MCF 10A (cell line): ENCODE measurements at regions not wholly inside any gene's neighbourhood (a gene's known extent, or its start where the extent isn't known, plus 50 kb on each side); places are given as distances from the start of the nearest gene placed in this dataset.
"Not testable (repeated sequence)": the region's sequence is repeated elsewhere in the genome, so short reads cannot be mapped to it uniquely, and the experiment has no call there.

Experiments
- BruUV-seq: library from RNA; stranded (reverse); fragments of 400-500 nt; replicated peaks from 2 replicates; lab custom pipeline; 2021; lab: Mats Ljungman, UMichigan
- CTCF ChIA-PET: fragments of 300-600 bp; sonication (Branson Sonifier 250); formaldehyde crosslinking; extraction: SDS; loops from one replicate; lab custom pipeline; 2021; ENCODE audit warnings: antibody characterized with exemption, inconsistent platforms; lab: Yijun Ruan, JAX
- POLR2A ChIA-PET: fragments of 300-600, 350-650 bp; sonication (Branson Sonifier 250); formaldehyde crosslinking; extraction: SDS; loops from one replicate; lab custom pipeline; 2020; ENCODE audit warnings: antibody characterized with exemption, inconsistent platforms; lab: Yijun Ruan, JAX
- DNase-seq: peaks from one replicate; pipeline ENCODE4 v3.0.0-alpha.2; 2018; ENCODE audit not compliant: unreplicated experiment
- H3K27ac Mint-ChIP-seq: one replicate; pipeline ENCODE4 v1.8.0; 2022; ENCODE audit warnings: mild to moderate bottlenecking, low read depth, mixed read lengths; ENCODE audit not compliant: unreplicated experiment
- H3K27me3 Mint-ChIP-seq: one replicate; pipeline ENCODE4 v1.8.0; 2022; ENCODE audit warnings: mixed read lengths; ENCODE audit not compliant: insufficient read depth, unreplicated experiment
- H3K36me3 Mint-ChIP-seq: one replicate; pipeline ENCODE4 v1.8.0; 2022; ENCODE audit warnings: mild to moderate bottlenecking, moderate library complexity, mixed read lengths; ENCODE audit not compliant: insufficient read depth, unreplicated experiment
- H3K4me1 Mint-ChIP-seq: one replicate; pipeline ENCODE4 v1.8.0; 2022; ENCODE audit warnings: mixed read lengths; ENCODE audit not compliant: insufficient read depth, unreplicated experiment
- H3K4me3 Mint-ChIP-seq: one replicate; pipeline ENCODE4 v1.8.0; 2022; ENCODE audit warnings: mild to moderate bottlenecking, moderate library complexity, mixed read lengths; ENCODE audit not compliant: unreplicated experiment
- H3K9me3 Mint-ChIP-seq: one replicate; pipeline ENCODE4 v1.8.0; 2022; ENCODE audit warnings: mixed read lengths; ENCODE audit not compliant: unreplicated experiment
- CTCF ChIP-seq: fragments of 200-600 bp; IDR thresholded peaks from one replicate; pipeline ENCODE4 v1.8.0; 2022; ENCODE audit warnings: antibody characterized with exemption, mild to moderate bottlenecking; ENCODE audit not compliant: unreplicated experiment
- intact Hi-C: fragments of 100-400 bp; cut with micrococcal nuclease; formaldehyde crosslinking; loops from 2 replicates; pipeline ENCODE4 v1.14.1; 2022

- DNase-seq, result no peak
- POLR2A ChIA-PET, result no interaction called here
- CTCF ChIA-PET, result interaction anchor here (0.7 kb wide), 1 partner anchor 833 kb away, joined by 3 read pairs; no protein-coding TSS in a partner anchor
- Mint-ChIP-seq H3K27ac (no peak overlapping the region), H3K36me3 (no peaks in the 10 kb centered on the region), H3K4me1 (peaks cover 6% of the 10 kb centered on the region), H3K9me3 (peaks cover 5% of the 10 kb centered on the region), H3K4me3 (no peak overlapping the region), H3K27me3 (no peaks in the 10 kb centered on the region)
- no TSS peak for BruUV-seq
- TF ChIP-seq CTCF, result no peak
- intact Hi-C loops, result no loop called here
These were observed 1153.0 kb downstream of the SLITRK5 start for GRCh38 chr13:88824218-88824617.

- CTCF ChIA-PET, result interaction anchor here (0.7 to 1.2 kb wide), 2 partner anchors 9 to 820 kb away, joined by 3 to 5 read pairs; no protein-coding TSS in a partner anchor
- no TSS peak for BruUV-seq
- H3K9me3 Mint-ChIP-seq, result peaks cover 7% of the 10 kb centered on the region
- DNase-seq, result no peak
- no peaks in the 10 kb centered on the region for H3K4me1 Mint-ChIP-seq
- intact Hi-C loops, result no loop called here
- TF ChIP-seq CTCF, result no peak
- POLR2A ChIA-PET, result no interaction called here
- no peaks in the 10 kb centered on the region for H3K36me3 Mint-ChIP-seq
- no peak overlapping the region for H3K27ac Mint-ChIP-seq
- H3K27me3 Mint-ChIP-seq, result no peaks in the 10 kb centered on the region
- no peak overlapping the region for H3K4me3 Mint-ChIP-seq
These were observed 1168.9 kb downstream of the SLITRK5 start for GRCh38 chr13:88840085-88840484.

GRCh38 chr13:88852293-88852692, 1181.1 kb downstream of the SLITRK5 start:
- BruUV-seq, intact Hi-C loops, POLR2A ChIA-PET, H3K27ac Mint-ChIP-seq, CTCF ChIA-PET, H3K27me3 Mint-ChIP-seq, DNase-seq, H3K36me3 Mint-ChIP-seq, H3K4me1 Mint-ChIP-seq, H3K4me3 Mint-ChIP-seq: not testable (repeated sequence)
- peaks cover 15% of the 10 kb centered on the region for H3K9me3 Mint-ChIP-seq

GRCh38 chr13:88857256-88857655, 1186.1 kb downstream of the SLITRK5 start:
- BruUV-seq, result no TSS peak
- POLR2A ChIA-PET, result interaction anchor here (1.3 kb wide), 1 partner anchor 52 kb away, joined by 4 read pairs; no protein-coding TSS in a partner anchor
- CTCF ChIA-PET, result no interaction called here
- TF ChIP-seq CTCF, result no peak
- Mint-ChIP-seq H3K27me3 (no peaks in the 10 kb centered on the region), H3K4me1 (peaks cover 4% of the 10 kb centered on the region), H3K9me3 (peaks cover 8% of the 10 kb centered on the region), H3K4me3 (no peak overlapping the region), H3K36me3 (no peaks in the 10 kb centered on the region), H3K27ac (no peak overlapping the region)
- intact Hi-C loops, result no loop called here
- DNase-seq, result peak; percentile 61
